SK-N-MC (cell line): ENCODE measurements at regions not wholly inside any gene's neighbourhood (a gene's known extent, or its start where the extent isn't known, plus 50 kb on each side); places are given as distances from the start of the nearest gene placed in this dataset.

Experiments used
- EZH2 ChIP-seq: fragments of 200-600 bp; sonication (generic); IDR thresholded peaks from one replicate; pipeline ENCODE4 v1.6.1; 2017; ENCODE audit warnings: antibody characterized with exemption
- POLR2AphosphoS5 ChIP-seq: IDR thresholded peaks from 2 replicates; pipeline ENCODE4 v1.6.1; 2012; ENCODE audit warnings: mild to moderate bottlenecking, low read depth, low read length, borderline replicate concordance

- TF ChIP-seq EZH2: no peak
- no peak for TF ChIP-seq POLR2AphosphoS5
These were observed 57.2 kb upstream of the USP3 start for GRCh38 chr15:63447017-63447676.
